ENCODE measurements at regions not wholly inside any gene's neighbourhood (a gene's known extent, or its start where the extent isn't known, plus 50 kb on each side); places are given as distances from the start of the nearest gene placed in this dataset.

DNA sequence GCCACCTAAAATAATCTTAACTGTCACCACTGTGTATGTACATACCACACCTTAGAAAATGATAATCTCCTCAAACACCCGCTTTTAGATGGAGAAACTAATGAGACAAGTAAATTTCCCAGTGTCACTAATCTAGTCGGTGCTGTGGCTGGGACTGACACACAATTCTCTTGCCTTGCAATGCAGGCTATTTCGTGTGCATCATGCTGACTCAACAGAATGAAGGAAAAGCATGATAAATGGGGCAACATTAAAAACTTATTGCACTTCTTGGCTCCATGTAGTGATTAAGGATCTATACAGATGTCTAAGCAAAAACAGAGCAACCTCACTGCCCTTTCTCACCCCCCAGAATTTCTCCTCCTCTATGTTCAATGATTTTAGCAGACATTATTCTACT, 677.9 kb downstream of the DTWD2 start:
- DNase-seq (peak in 1 of 3 donors; percentile 9), ATAC-seq (ENCODE audit: insufficient read depth, low FRiP score) (no peak)
- WGBS, 2 donors, result 76 to 81% methylated on average over 3 of the region's 3 CpGs
- TF ChIP-seq, protein P1, sequence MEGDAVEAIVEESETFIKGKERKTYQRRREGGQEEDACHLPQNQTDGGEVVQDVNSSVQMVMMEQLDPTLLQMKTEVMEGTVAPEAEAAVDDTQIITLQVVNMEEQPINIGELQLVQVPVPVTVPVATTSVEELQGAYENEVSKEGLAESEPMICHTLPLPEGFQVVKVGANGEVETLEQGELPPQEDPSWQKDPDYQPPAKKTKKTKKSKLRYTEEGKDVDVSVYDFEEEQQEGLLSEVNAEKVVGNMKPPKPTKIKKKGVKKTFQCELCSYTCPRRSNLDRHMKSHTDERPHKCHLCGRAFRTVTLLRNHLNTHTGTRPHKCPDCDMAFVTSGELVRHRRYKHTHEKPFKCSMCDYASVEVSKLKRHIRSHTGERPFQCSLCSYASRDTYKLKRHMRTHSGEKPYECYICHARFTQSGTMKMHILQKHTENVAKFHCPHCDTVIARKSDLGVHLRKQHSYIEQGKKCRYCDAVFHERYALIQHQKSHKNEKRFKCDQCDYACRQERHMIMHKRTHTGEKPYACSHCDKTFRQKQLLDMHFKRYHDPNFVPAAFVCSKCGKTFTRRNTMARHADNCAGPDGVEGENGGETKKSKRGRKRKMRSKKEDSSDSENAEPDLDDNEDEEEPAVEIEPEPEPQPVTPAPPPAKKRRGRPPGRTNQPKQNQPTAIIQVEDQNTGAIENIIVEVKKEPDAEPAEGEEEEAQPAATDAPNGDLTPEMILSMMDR (IDR thresholded peaks at IDR 0.05; ENCODE audit: control extremely low read depth, extremely low read depth), result no peak
- H3K4me1 ChIP-seq (ENCODE audit: control insufficient read depth in 5 of 5, insufficient read depth in 5 of 5, low read length in 5 of 5), result peaks cover 0 to 4% (median 0%) of the 10 kb centered on the region in 5 donors
- no peaks in the 10 kb centered on the region for H3K27me3 ChIP-seq (ENCODE audit: control insufficient read depth in 3 of 3, insufficient read depth in 3 of 3, low read length in 2 of 3)
- no peaks in the 10 kb centered on the region for H3K9me3 ChIP-seq (ENCODE audit: control insufficient read depth in 4 of 4, insufficient read depth in 3 of 4, low read length in 3 of 4)
- no peak overlapping the region for H3K4me3 ChIP-seq
- H3K27ac ChIP-seq (ENCODE audit: low read depth in 1 of 2, low read length in 1 of 2), result no peak overlapping the region
- H3K9ac ChIP-seq (ENCODE audit: insufficient read depth in 1 of 2, low read length in 2 of 2), result no peak overlapping the region
- no peaks in the 10 kb centered on the region for H3K36me3 ChIP-seq (ENCODE audit: control insufficient read depth in 4 of 4, insufficient read depth in 4 of 4, low read length in 4 of 4)

DNA sequence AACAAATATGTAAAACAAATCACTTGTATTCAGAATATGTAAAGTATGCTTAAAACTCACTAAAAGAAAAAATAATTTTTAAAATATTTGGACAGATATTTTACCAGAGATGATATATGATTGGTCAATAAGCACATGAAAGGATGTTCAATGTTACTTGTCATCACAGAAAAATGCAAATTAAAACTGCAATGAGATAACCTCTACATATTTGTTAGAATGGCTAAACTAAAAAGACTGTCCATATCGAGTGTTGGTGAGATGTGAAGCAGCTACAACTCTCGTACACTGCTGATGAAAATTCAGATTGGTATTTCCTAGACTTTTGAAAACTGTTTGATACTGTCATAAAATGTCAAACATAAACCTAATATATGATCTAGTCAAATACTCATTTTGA, 685.1 kb downstream of the DTWD2 start:
- DNase-seq, result no peak
- Histone ChIP-seq H3K36me3 (ENCODE audit: control insufficient read depth in 4 of 4, insufficient read depth in 4 of 4, low read length in 4 of 4) (no peaks in the 10 kb centered on the region), H3K9me3 (ENCODE audit: control insufficient read depth in 4 of 4, insufficient read depth in 3 of 4, low read length in 3 of 4) (no peaks in the 10 kb centered on the region), H3K4me3 (no peak overlapping the region), H3K9ac (ENCODE audit: insufficient read depth in 1 of 2, low read length in 2 of 2) (no peak overlapping the region), H3K27me3 (ENCODE audit: control insufficient read depth in 3 of 3, insufficient read depth in 3 of 3, low read length in 2 of 3) (no peaks in the 10 kb centered on the region), H3K27ac (ENCODE audit: low read depth in 1 of 2, low read length in 1 of 2) (no peak overlapping the region), H3K4me1 (ENCODE audit: control insufficient read depth in 5 of 5, insufficient read depth in 5 of 5, low read length in 5 of 5) (no peaks in the 10 kb centered on the region)
- TF ChIP-seq, protein P1 (IDR thresholded peaks at IDR 0.05; ENCODE audit: control extremely low read depth, extremely low read depth), result no peak
- no peak for ATAC-seq (ENCODE audit: insufficient read depth, low FRiP score)
- WGBS, 2 donors, result 84 to 88% methylated on average over 2 of the region's 2 CpGs

DNA sequence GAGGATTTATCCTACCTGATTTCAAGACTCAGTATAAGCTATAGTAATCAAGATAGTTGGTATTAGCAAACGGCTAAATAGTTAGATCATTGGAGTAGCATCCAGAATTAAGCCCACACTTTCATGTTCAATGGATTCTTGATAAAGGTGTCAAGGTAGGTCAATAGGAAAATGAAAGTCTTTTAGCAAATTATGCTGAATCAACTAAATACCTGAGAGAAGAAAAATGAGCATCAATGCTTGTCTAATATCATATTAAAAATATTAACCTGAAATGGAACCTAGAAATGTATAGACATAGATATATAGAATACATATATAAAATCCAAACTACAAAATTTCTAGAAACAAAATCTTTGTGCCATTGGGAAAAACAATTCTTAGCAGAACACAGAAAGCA, 685.6 kb downstream of the DTWD2 start:
- TF ChIP-seq, protein P1 (IDR thresholded peaks at IDR 0.05; ENCODE audit: control extremely low read depth, extremely low read depth), result no peak
- no peak overlapping the region for H3K9ac ChIP-seq (ENCODE audit: insufficient read depth in 1 of 2, low read length in 2 of 2)
- no peaks in the 10 kb centered on the region for H3K36me3 ChIP-seq (ENCODE audit: control insufficient read depth in 4 of 4, insufficient read depth in 4 of 4, low read length in 4 of 4)
- H3K27me3 ChIP-seq (ENCODE audit: control insufficient read depth in 3 of 3, insufficient read depth in 3 of 3, low read length in 2 of 3), result no peaks in the 10 kb centered on the region
- no peak for DNase-seq
- WGBS, 2 donors, result 79 to 91% methylated on average over 1 of the region's 1 CpG
- no peaks in the 10 kb centered on the region for H3K4me1 ChIP-seq (ENCODE audit: control insufficient read depth in 5 of 5, insufficient read depth in 5 of 5, low read length in 5 of 5)
- H3K27ac ChIP-seq (ENCODE audit: low read depth in 1 of 2, low read length in 1 of 2), result no peak overlapping the region
- H3K9me3 ChIP-seq (ENCODE audit: control insufficient read depth in 4 of 4, insufficient read depth in 3 of 4, low read length in 3 of 4), result no peaks in the 10 kb centered on the region
- H3K4me3 ChIP-seq, result no peak overlapping the region
- ATAC-seq (ENCODE audit: insufficient read depth, low FRiP score), result no peak

- WGBS, 2 donors, result 94% methylated on average over 3 of the region's 3 CpGs
- ATAC-seq (ENCODE audit: insufficient read depth, low FRiP score) (no peak), DNase-seq (no peak)
- Histone ChIP-seq H3K4me3 (no peak overlapping the region), H3K9ac (ENCODE audit: insufficient read depth in 1 of 2, low read length in 2 of 2) (no peak overlapping the region), H3K9me3 (ENCODE audit: control insufficient read depth in 4 of 4, insufficient read depth in 3 of 4, low read length in 3 of 4) (no peaks in the 10 kb centered on the region), H3K4me1 (ENCODE audit: control insufficient read depth in 5 of 5, insufficient read depth in 5 of 5, low read length in 5 of 5) (no peaks in the 10 kb centered on the region), H3K27me3 (ENCODE audit: control insufficient read depth in 3 of 3, insufficient read depth in 3 of 3, low read length in 2 of 3) (no peaks in the 10 kb centered on the region), H3K36me3 (ENCODE audit: control insufficient read depth in 4 of 4, insufficient read depth in 4 of 4, low read length in 4 of 4) (no peaks in the 10 kb centered on the region), H3K27ac (ENCODE audit: low read depth in 1 of 2, low read length in 1 of 2) (no peak overlapping the region)
- TF ChIP-seq, protein P1 (IDR thresholded peaks at IDR 0.05; ENCODE audit: control extremely low read depth, extremely low read depth), result no peak
Measured at GRCh38 chr5:118301696-118302095, 686.7 kb downstream of the DTWD2 start.
